ENCODE measurements at regions not wholly inside any gene's neighbourhood (a gene's known extent, or its start where the extent isn't known, plus 50 kb on each side); places are given as distances from the start of the nearest gene placed in this dataset.

DNA sequence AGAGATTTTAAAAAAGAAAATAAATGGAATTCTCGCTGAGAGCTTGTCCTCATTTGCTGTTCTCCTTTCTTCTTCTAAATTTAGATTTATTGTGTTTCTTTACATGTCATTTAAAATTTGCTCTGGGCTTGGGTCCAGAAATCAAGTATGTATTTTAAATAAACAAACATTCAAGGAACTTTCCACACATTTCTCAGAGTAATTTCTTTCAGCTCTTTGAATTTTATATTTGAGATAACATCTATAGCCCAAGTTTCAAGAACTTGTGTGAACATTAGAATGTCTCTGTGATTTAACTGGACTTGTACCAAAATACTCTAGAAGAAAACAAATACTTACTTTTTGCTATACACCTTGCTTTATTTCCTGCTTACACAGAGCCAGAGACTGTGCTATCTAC is 192.3 kb downstream of the TMEM200A start:
- Histone ChIP-seq H2AFZ (ENCODE audit: low read depth, low read length) (no peak overlapping the region), H3K9me3 (ENCODE audit: low read length) (no peaks in the 10 kb centered on the region), H3K4me2 (ENCODE audit: low read length) (no peak overlapping the region), H3K4me3 (ENCODE audit: low read length) (no peak overlapping the region), H4K20me1 (ENCODE audit: insufficient read depth) (no peaks in the 10 kb centered on the region), H3K27ac (ENCODE audit: low read length) (no peak overlapping the region), H3K79me2 (replicated peaks; ENCODE audit: insufficient read depth, low read length) (no peaks in the 10 kb centered on the region), H3K9ac (ENCODE audit: low read length) (no peak overlapping the region), H3F3A (ENCODE audit: insufficient read depth, low read length, poor library complexity, severe bottlenecking) (no peaks in the 10 kb centered on the region), H3K36me3 (ENCODE audit: insufficient read depth, low read length) (no peaks in the 10 kb centered on the region), H3K27me3 (ENCODE audit: insufficient read depth, low read depth, low read length) (no peaks in the 10 kb centered on the region), H3K9me2 (ENCODE audit: insufficient read depth, low read length) (no peaks in the 10 kb centered on the region)
- TF ChIP-seq SMC3 (conservative IDR thresholded peaks at IDR 0.05; ENCODE audit: poor library complexity) (no peak), POLR2AphosphoS5 (IDR thresholded peaks at IDR 0.05) (no peak), EP300 (conservative IDR thresholded peaks at IDR 0.05; ENCODE audit: poor library complexity, severe bottlenecking) (no peak), RAD21 (conservative IDR thresholded peaks at IDR 0.05) (no peak), EZH2 (IDR thresholded peaks at IDR 0.05; ENCODE audit: borderline replicate concordance, insufficient read depth, low read length, poor library complexity, severe bottlenecking) (no peak), MXI1 (conservative IDR thresholded peaks at IDR 0.05; ENCODE audit: poor library complexity, severe bottlenecking) (no peak), TAF1 (IDR thresholded peaks at IDR 0.05; ENCODE audit: low read depth) (no peak)
- TF ChIP-seq, protein P1, sequence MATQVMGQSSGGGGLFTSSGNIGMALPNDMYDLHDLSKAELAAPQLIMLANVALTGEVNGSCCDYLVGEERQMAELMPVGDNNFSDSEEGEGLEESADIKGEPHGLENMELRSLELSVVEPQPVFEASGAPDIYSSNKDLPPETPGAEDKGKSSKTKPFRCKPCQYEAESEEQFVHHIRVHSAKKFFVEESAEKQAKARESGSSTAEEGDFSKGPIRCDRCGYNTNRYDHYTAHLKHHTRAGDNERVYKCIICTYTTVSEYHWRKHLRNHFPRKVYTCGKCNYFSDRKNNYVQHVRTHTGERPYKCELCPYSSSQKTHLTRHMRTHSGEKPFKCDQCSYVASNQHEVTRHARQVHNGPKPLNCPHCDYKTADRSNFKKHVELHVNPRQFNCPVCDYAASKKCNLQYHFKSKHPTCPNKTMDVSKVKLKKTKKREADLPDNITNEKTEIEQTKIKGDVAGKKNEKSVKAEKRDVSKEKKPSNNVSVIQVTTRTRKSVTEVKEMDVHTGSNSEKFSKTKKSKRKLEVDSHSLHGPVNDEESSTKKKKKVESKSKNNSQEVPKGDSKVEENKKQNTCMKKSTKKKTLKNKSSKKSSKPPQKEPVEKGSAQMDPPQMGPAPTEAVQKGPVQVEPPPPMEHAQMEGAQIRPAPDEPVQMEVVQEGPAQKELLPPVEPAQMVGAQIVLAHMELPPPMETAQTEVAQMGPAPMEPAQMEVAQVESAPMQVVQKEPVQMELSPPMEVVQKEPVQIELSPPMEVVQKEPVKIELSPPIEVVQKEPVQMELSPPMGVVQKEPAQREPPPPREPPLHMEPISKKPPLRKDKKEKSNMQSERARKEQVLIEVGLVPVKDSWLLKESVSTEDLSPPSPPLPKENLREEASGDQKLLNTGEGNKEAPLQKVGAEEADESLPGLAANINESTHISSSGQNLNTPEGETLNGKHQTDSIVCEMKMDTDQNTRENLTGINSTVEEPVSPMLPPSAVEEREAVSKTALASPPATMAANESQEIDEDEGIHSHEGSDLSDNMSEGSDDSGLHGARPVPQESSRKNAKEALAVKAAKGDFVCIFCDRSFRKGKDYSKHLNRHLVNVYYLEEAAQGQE (IDR thresholded peaks at IDR 0.05; ENCODE audit: borderline replicate concordance): no peak
- TF ChIP-seq, protein P2, sequence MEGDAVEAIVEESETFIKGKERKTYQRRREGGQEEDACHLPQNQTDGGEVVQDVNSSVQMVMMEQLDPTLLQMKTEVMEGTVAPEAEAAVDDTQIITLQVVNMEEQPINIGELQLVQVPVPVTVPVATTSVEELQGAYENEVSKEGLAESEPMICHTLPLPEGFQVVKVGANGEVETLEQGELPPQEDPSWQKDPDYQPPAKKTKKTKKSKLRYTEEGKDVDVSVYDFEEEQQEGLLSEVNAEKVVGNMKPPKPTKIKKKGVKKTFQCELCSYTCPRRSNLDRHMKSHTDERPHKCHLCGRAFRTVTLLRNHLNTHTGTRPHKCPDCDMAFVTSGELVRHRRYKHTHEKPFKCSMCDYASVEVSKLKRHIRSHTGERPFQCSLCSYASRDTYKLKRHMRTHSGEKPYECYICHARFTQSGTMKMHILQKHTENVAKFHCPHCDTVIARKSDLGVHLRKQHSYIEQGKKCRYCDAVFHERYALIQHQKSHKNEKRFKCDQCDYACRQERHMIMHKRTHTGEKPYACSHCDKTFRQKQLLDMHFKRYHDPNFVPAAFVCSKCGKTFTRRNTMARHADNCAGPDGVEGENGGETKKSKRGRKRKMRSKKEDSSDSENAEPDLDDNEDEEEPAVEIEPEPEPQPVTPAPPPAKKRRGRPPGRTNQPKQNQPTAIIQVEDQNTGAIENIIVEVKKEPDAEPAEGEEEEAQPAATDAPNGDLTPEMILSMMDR (IDR thresholded peaks at IDR 0.05; ENCODE audit: poor library complexity, severe bottlenecking): no peak

DNA sequence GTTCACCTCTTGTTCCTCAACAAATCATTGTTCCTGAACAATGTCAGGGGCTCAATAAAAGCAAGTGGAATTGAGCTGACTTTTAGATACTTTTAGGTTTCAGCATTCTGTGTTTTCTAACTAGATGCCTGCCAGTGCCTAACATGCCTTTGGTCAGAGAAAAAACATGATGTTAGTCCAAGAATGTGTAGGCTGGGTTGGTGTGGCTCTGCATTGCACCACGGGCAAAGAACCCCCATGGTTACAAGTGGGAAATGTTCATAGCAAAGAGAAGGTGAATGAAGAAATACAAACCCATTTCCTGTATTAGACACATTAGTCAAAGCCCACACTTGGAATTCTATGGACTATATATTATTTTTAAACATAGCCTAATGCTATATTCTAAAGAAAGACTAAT is 193.3 kb downstream of the TMEM200A start:
- TF ChIP-seq SMC3 (conservative IDR thresholded peaks at IDR 0.05; ENCODE audit: poor library complexity): no peak
- TF ChIP-seq, protein P2 (IDR thresholded peaks at IDR 0.05; ENCODE audit: poor library complexity, severe bottlenecking): no peak
- no peak for TF ChIP-seq RAD21 (conservative IDR thresholded peaks at IDR 0.05)
- TF ChIP-seq, protein P1 (IDR thresholded peaks at IDR 0.05; ENCODE audit: borderline replicate concordance): no peak
- no peak for TF ChIP-seq MXI1 (conservative IDR thresholded peaks at IDR 0.05; ENCODE audit: poor library complexity, severe bottlenecking)
- no peak for TF ChIP-seq TAF1 (IDR thresholded peaks at IDR 0.05; ENCODE audit: low read depth)
- TF ChIP-seq EZH2 (IDR thresholded peaks at IDR 0.05; ENCODE audit: borderline replicate concordance, insufficient read depth, low read length, poor library complexity, severe bottlenecking): no peak
- TF ChIP-seq EP300 (conservative IDR thresholded peaks at IDR 0.05; ENCODE audit: poor library complexity, severe bottlenecking): no peak
- TF ChIP-seq POLR2AphosphoS5 (IDR thresholded peaks at IDR 0.05): no peak
- no peaks in the 10 kb centered on the region for H3F3A ChIP-seq (ENCODE audit: insufficient read depth, low read length, poor library complexity, severe bottlenecking)
- H3K9me2 ChIP-seq (ENCODE audit: insufficient read depth, low read length): no peaks in the 10 kb centered on the region
- no peak overlapping the region for H3K4me3 ChIP-seq (ENCODE audit: low read length)
- no peak overlapping the region for H3K9ac ChIP-seq (ENCODE audit: low read length)
- H3K9me3 ChIP-seq (ENCODE audit: low read length): no peaks in the 10 kb centered on the region
- no peaks in the 10 kb centered on the region for H3K36me3 ChIP-seq (ENCODE audit: insufficient read depth, low read length)
- H3K27ac ChIP-seq (ENCODE audit: low read length): no peak overlapping the region
- no peaks in the 10 kb centered on the region for H4K20me1 ChIP-seq (ENCODE audit: insufficient read depth)
- no peak overlapping the region for H2AFZ ChIP-seq (ENCODE audit: low read depth, low read length)
- no peaks in the 10 kb centered on the region for H3K27me3 ChIP-seq (ENCODE audit: insufficient read depth, low read depth, low read length)
- H3K79me2 ChIP-seq (replicated peaks; ENCODE audit: insufficient read depth, low read length): no peaks in the 10 kb centered on the region
- H3K4me2 ChIP-seq (ENCODE audit: low read length): no peak overlapping the region

Data from neural cell (in vitro differentiated cells).